ENCODE measurements at regions not wholly inside any gene's neighbourhood (a gene's known extent, or its start where the extent isn't known, plus 50 kb on each side); places are given as distances from the start of the nearest gene placed in this dataset.

DNA sequence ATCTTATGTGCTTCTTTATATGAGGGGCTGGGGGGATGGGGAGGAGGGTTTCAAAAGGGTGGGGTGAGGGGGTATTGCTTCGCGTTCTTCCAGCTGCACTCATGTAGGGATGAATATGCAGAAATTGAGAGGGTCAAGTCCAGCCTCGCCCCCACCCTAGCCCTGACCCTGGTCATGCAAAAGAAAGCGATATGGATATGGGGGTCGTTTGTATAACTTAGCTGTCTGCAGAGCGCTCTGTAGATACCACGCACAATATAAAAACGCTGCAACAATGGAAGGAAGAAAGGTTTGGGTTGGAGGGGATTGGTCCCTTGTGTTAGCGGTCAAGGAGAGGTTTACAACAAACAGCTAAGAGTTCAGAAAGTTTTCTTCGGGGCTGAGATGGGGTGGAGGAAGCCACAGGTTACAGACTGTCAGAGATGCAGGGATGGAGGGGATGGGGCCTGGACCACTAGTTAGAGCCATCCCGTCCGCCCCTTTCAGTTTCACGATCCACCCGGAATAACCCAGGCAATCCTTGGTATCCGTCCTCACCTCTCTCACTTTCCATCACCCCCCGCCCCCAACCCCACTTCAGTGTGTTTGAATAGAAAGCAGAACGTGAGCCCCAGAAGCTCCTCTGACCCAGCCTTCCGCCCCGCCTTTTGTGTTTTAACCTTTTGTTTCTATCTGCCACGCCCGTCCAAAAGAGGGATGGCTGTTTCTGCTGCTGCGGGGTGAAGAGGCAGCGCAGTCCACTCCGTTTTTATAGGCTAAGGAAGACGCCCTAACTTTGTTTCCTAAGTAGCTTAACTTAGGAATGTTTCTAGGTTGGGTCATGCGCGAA is 73.5 kb downstream of the SOX4 start:
- TF ChIP-seq, protein P1, sequence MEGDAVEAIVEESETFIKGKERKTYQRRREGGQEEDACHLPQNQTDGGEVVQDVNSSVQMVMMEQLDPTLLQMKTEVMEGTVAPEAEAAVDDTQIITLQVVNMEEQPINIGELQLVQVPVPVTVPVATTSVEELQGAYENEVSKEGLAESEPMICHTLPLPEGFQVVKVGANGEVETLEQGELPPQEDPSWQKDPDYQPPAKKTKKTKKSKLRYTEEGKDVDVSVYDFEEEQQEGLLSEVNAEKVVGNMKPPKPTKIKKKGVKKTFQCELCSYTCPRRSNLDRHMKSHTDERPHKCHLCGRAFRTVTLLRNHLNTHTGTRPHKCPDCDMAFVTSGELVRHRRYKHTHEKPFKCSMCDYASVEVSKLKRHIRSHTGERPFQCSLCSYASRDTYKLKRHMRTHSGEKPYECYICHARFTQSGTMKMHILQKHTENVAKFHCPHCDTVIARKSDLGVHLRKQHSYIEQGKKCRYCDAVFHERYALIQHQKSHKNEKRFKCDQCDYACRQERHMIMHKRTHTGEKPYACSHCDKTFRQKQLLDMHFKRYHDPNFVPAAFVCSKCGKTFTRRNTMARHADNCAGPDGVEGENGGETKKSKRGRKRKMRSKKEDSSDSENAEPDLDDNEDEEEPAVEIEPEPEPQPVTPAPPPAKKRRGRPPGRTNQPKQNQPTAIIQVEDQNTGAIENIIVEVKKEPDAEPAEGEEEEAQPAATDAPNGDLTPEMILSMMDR (IDR thresholded peaks at IDR 0.05; ENCODE audit: low read depth, low read length, poor library complexity, severe bottlenecking) = no peak
- TF ChIP-seq EZH2phosphoT487 (IDR thresholded peaks at IDR 0.05; ENCODE audit: borderline replicate concordance, low read length) = no peak

Measured in DOHH2 (cell line).